Neural progenitor cell (in vitro differentiated cells): ENCODE measurements at regions not wholly inside any gene's neighbourhood (a gene's known extent, or its start where the extent isn't known, plus 50 kb on each side); places are given as distances from the start of the nearest gene placed in this dataset.

Experiments used
- DNase-seq: peaks from one replicate; pipeline ENCODE4 v3.0.0-alpha.2; 2016; ENCODE audit warnings: low spot score
- H2AFZ ChIP-seq: fragments of 200-600 bp; sonication (generic); replicated peaks from 2 replicates; pipeline ENCODE4 v1.6.1; 2016; ENCODE audit warnings: antibody characterized with exemption
- H3F3A ChIP-seq: fragments of 200-600 bp; sonication (generic); 2 replicates; pipeline ENCODE4 v1.6.1; 2016; ENCODE audit warnings: antibody characterized with exemption, low read depth
- H3K27ac ChIP-seq: fragments of 200-600 bp; sonication (generic); 2 replicates; pipeline ENCODE4 v1.5.1; 2016; ENCODE audit warnings: mild to moderate bottlenecking
- H3K27me3 ChIP-seq: fragments of 200-600 bp; sonication (generic); 2 replicates; pipeline ENCODE4 v1.6.1; 2016; ENCODE audit warnings: mild to moderate bottlenecking, moderate library complexity
- H3K36me3 ChIP-seq: fragments of 200-600 bp; sonication (generic); 2 replicates; pipeline ENCODE4 v1.5.1; 2016
- H3K4me1 ChIP-seq: fragments of 200-600 bp; sonication (generic); 2 replicates; pipeline ENCODE4 v1.6.1; 2016; ENCODE audit warnings: mixed run types
- H3K4me2 ChIP-seq: fragments of 200-600 bp; sonication (generic); 2 replicates; pipeline ENCODE4 v1.6.1; 2016
- H3K4me3 ChIP-seq: fragments of 200-600 bp; sonication (generic); 2 replicates; pipeline ENCODE4 v1.5.1; 2016
- H3K79me2 ChIP-seq: fragments of 200-600 bp; sonication (generic); 2 replicates; pipeline ENCODE4 v1.6.1; 2016; ENCODE audit warnings: low read depth
- H3K9ac ChIP-seq: fragments of 200-600 bp; sonication (generic); 2 replicates; pipeline ENCODE4 v1.6.1; 2016
- H3K9me3 ChIP-seq: fragments of 200-600 bp; sonication (generic); 2 replicates; pipeline ENCODE4 v1.5.1; 2016; ENCODE audit warnings: low read depth
- H4K20me1 ChIP-seq: fragments of 200-600 bp; sonication (generic); 2 replicates; pipeline ENCODE4 v1.6.1; 2016; ENCODE audit warnings: low read depth
- H3K27ac Mint-ChIP-seq: 3 replicates; pipeline ENCODE4 v1.8.0; 2021; ENCODE audit warnings: mixed read lengths
- H3K27me3 Mint-ChIP-seq: 2 replicates; pipeline ENCODE4 v1.8.0; 2022; ENCODE audit warnings: low read depth, mild to moderate bottlenecking, inconsistent platforms, moderate library complexity, mixed read lengths; ENCODE audit not compliant: insufficient read depth
- H3K36me3 Mint-ChIP-seq: 3 replicates; pipeline ENCODE4 v1.8.0; 2021; ENCODE audit warnings: mixed read lengths
- H3K4me1 Mint-ChIP-seq: 3 replicates; pipeline ENCODE4 v1.8.0; 2021; ENCODE audit warnings: mixed read lengths
- H3K4me3 Mint-ChIP-seq: 3 replicates; pipeline ENCODE4 v1.8.0; 2021; ENCODE audit warnings: mild to moderate bottlenecking, moderate library complexity, mixed read lengths
- H3K9me3 Mint-ChIP-seq: 3 replicates; pipeline ENCODE4 v1.8.0; 2020; ENCODE audit warnings: mixed read lengths
- CTCF ChIP-seq: fragments of 200-600 bp; sonication (generic); IDR thresholded peaks from 2 replicates; pipeline ENCODE4 v1.5.1; 2017; ENCODE audit warnings: antibody characterized with exemption, mild to moderate bottlenecking
- EZH2 ChIP-seq: fragments of 200-600 bp; sonication (generic); IDR thresholded peaks from 2 replicates; pipeline ENCODE4 v1.6.1; 2017; ENCODE audit warnings: antibody characterized with exemption, mild to moderate bottlenecking, moderate library complexity
- EZH2phosphoT487 ChIP-seq: fragments of 200-600 bp; sonication (generic); IDR thresholded peaks from 2 replicates; pipeline ENCODE4 v1.6.1; 2017; ENCODE audit warnings: antibody characterized with exemption

GRCh38 chrX:20455001-20455400 lies 188.3 kb upstream of the RPS6KA3 start:
- no peaks in the 10 kb centered on the region for H3K36me3 Mint-ChIP-seq
- peaks cover 15% of the 10 kb centered on the region for H3K27me3 Mint-ChIP-seq
- H3K4me1 Mint-ChIP-seq = no peaks in the 10 kb centered on the region
- H3K36me3 ChIP-seq = no peaks in the 10 kb centered on the region
- H3K27ac Mint-ChIP-seq = no peak overlapping the region
- H3K4me3 Mint-ChIP-seq = no peak overlapping the region
- no peak overlapping the region for H3K4me2 ChIP-seq
- TF ChIP-seq EZH2phosphoT487 = no peak
- TF ChIP-seq CTCF = no peak
- no peak for TF ChIP-seq EZH2
- no peaks in the 10 kb centered on the region for H3K4me1 ChIP-seq
- no peaks in the 10 kb centered on the region for H3F3A ChIP-seq
- H3K27me3 ChIP-seq = no peaks in the 10 kb centered on the region
- no peak overlapping the region for H3K4me3 ChIP-seq
- H3K27ac ChIP-seq = no peak overlapping the region
- H4K20me1 ChIP-seq = no peaks in the 10 kb centered on the region
- no peaks in the 10 kb centered on the region for H3K79me2 ChIP-seq
- H3K9me3 ChIP-seq = no peaks in the 10 kb centered on the region
- no peak overlapping the region for H2AFZ ChIP-seq
- no peak for DNase-seq
- H3K9ac ChIP-seq = no peak overlapping the region
- peaks cover 10% of the 10 kb centered on the region for H3K9me3 Mint-ChIP-seq

- Histone ChIP-seq H3K36me3 (no peaks in the 10 kb centered on the region), H3F3A (no peaks in the 10 kb centered on the region), H3K9ac (no peak overlapping the region), H3K4me2 (no peak overlapping the region), H3K4me3 (no peak overlapping the region), H3K27ac (no peak overlapping the region), H3K4me1 (no peaks in the 10 kb centered on the region), H2AFZ (no peak overlapping the region), H4K20me1 (no peaks in the 10 kb centered on the region), H3K79me2 (no peaks in the 10 kb centered on the region), H3K9me3 (no peaks in the 10 kb centered on the region), H3K27me3 (no peaks in the 10 kb centered on the region)
- Mint-ChIP-seq H3K4me1 (no peaks in the 10 kb centered on the region), H3K27me3 (peaks cover 12% of the 10 kb centered on the region), H3K36me3 (no peaks in the 10 kb centered on the region), H3K4me3 (no peak overlapping the region), H3K27ac (no peak overlapping the region), H3K9me3 (peaks cover 10% of the 10 kb centered on the region)
- no peak for TF ChIP-seq CTCF
- no peak for TF ChIP-seq EZH2
- no peak for TF ChIP-seq EZH2phosphoT487
- no peak for DNase-seq
These were observed 187.4 kb upstream of the RPS6KA3 start for GRCh38 chrX:20454117-20454516.

GRCh38 chrX:20452487-20452886 lies 185.8 kb upstream of the RPS6KA3 start:
- no peak overlapping the region for H2AFZ ChIP-seq
- no peaks in the 10 kb centered on the region for H3K36me3 ChIP-seq
- no peak overlapping the region for H3K27ac Mint-ChIP-seq
- H3K4me3 ChIP-seq = no peak overlapping the region
- no peak overlapping the region for H3K4me2 ChIP-seq
- no peaks in the 10 kb centered on the region for H4K20me1 ChIP-seq
- H3K9me3 ChIP-seq = no peaks in the 10 kb centered on the region
- no peak overlapping the region for H3K27ac ChIP-seq
- H3F3A ChIP-seq = no peaks in the 10 kb centered on the region
- H3K27me3 Mint-ChIP-seq = peaks cover 9% of the 10 kb centered on the region
- H3K9me3 Mint-ChIP-seq = peaks cover 9% of the 10 kb centered on the region
- no peaks in the 10 kb centered on the region for H3K79me2 ChIP-seq
- no peaks in the 10 kb centered on the region for H3K36me3 Mint-ChIP-seq
- no peak for TF ChIP-seq EZH2
- no peak for TF ChIP-seq EZH2phosphoT487
- no peak for TF ChIP-seq CTCF
- H3K4me3 Mint-ChIP-seq = no peak overlapping the region
- H3K4me1 Mint-ChIP-seq = no peaks in the 10 kb centered on the region
- H3K9ac ChIP-seq = no peak overlapping the region
- DNase-seq = no peak
- no peaks in the 10 kb centered on the region for H3K4me1 ChIP-seq
- no peaks in the 10 kb centered on the region for H3K27me3 ChIP-seq

GRCh38 chrX:20451929-20452328 lies 185.2 kb upstream of the RPS6KA3 start:
- H3K4me2 ChIP-seq = no peak overlapping the region
- TF ChIP-seq CTCF (no peak), EZH2 (no peak), EZH2phosphoT487 (no peak)
- Mint-ChIP-seq H3K4me3 (no peak overlapping the region), H3K27ac (no peak overlapping the region), H3K9me3 (peaks cover 9% of the 10 kb centered on the region), H3K27me3 (peaks cover 8% of the 10 kb centered on the region), H3K36me3 (no peaks in the 10 kb centered on the region), H3K4me1 (no peaks in the 10 kb centered on the region)
- H3K27ac ChIP-seq = no peak overlapping the region
- H2AFZ ChIP-seq = no peak overlapping the region
- no peaks in the 10 kb centered on the region for H3K4me1 ChIP-seq
- no peaks in the 10 kb centered on the region for H3F3A ChIP-seq
- H4K20me1 ChIP-seq = no peaks in the 10 kb centered on the region
- H3K27me3 ChIP-seq = no peaks in the 10 kb centered on the region
- H3K36me3 ChIP-seq = no peaks in the 10 kb centered on the region
- no peaks in the 10 kb centered on the region for H3K79me2 ChIP-seq
- no peak for DNase-seq
- no peak overlapping the region for H3K4me3 ChIP-seq
- H3K9ac ChIP-seq = no peak overlapping the region
- H3K9me3 ChIP-seq = no peaks in the 10 kb centered on the region
